ENCODE measurements at regions not wholly inside any gene's neighbourhood (a gene's known extent, or its start where the extent isn't known, plus 50 kb on each side); places are given as distances from the start of the nearest gene placed in this dataset.
"Not testable (repeated sequence)": the region's sequence is repeated elsewhere in the genome, so short reads cannot be mapped to it uniquely, and the experiment has no call there.

GRCh38 chr2:199055336-199055735 is 402.4 kb downstream of the SATB2 start:
- Histone ChIP-seq H3K4me3 (ENCODE audit: low read depth in 1 of 5, low read length in 5 of 5) (no peak overlapping the region), H3K9me3 (ENCODE audit: control insufficient read depth in 5 of 5, low read length in 5 of 5) (peaks cover 0 to 3% (median 0%) of the 10 kb centered on the region in 5 donors), H3K9ac (ENCODE audit: low read length in 5 of 5) (no peak overlapping the region), H3K36me3 (ENCODE audit: control insufficient read depth in 5 of 5, insufficient read depth in 5 of 5, low read length in 5 of 5) (no peaks in the 10 kb centered on the region), H3K27ac (ENCODE audit: low read depth, low read length) (no peak overlapping the region), H3K4me1 (ENCODE audit: control insufficient read depth in 5 of 5, insufficient read depth in 5 of 5, low read length in 5 of 5) (no peaks in the 10 kb centered on the region), H3K27me3 (ENCODE audit: control insufficient read depth in 5 of 5, insufficient read depth in 4 of 5, low read length in 5 of 5) (no peaks in the 10 kb centered on the region)

- Histone ChIP-seq H3K36me3 (ENCODE audit: control insufficient read depth in 5 of 5, insufficient read depth in 5 of 5, low read length in 5 of 5) (no peaks in the 10 kb centered on the region), H3K4me3 (ENCODE audit: low read depth in 1 of 5, low read length in 5 of 5) (no peak overlapping the region), H3K9ac (ENCODE audit: low read length in 5 of 5) (no peak overlapping the region), H3K27ac (ENCODE audit: low read depth, low read length) (no peak overlapping the region), H3K4me1 (ENCODE audit: control insufficient read depth in 5 of 5, insufficient read depth in 5 of 5, low read length in 5 of 5) (no peaks in the 10 kb centered on the region), H3K27me3 (ENCODE audit: control insufficient read depth in 5 of 5, insufficient read depth in 4 of 5, low read length in 5 of 5) (no peaks in the 10 kb centered on the region), H3K9me3 (ENCODE audit: control insufficient read depth in 5 of 5, low read length in 5 of 5) (no peaks in the 10 kb centered on the region)
Measured at GRCh38 chr2:199042660-199043379, 414.9 kb downstream of the SATB2 start.

DNA sequence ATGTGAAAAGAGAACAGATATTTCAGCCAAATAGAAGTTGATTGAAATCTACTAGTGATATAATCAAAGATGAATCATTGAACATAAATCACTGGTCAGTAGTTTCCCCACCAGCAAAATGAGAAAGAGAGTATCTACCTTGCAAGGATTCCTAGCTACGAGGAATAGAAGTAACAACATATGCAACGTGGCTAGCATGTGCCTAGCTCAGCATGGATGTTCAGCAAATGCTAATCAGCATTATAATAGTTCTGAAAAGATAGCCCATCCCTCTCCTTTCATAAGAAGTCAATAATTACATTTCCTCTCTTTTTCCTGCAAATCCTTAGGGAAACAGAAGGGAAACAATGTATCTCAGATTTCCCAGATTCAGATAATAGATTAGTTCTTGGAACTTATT is 417.2 kb downstream of the SATB2 start:
- Histone ChIP-seq H3K27me3 (ENCODE audit: control insufficient read depth in 5 of 5, insufficient read depth in 4 of 5, low read length in 5 of 5) (no peaks in the 10 kb centered on the region), H3K9ac (ENCODE audit: low read length in 5 of 5) (no peak overlapping the region), H3K27ac (ENCODE audit: low read depth, low read length) (no peak overlapping the region), H3K36me3 (ENCODE audit: control insufficient read depth in 5 of 5, insufficient read depth in 5 of 5, low read length in 5 of 5) (no peaks in the 10 kb centered on the region), H3K4me3 (ENCODE audit: low read depth in 1 of 5, low read length in 5 of 5) (no peak overlapping the region), H3K9me3 (ENCODE audit: control insufficient read depth in 5 of 5, low read length in 5 of 5) (no peaks in the 10 kb centered on the region), H3K4me1 (ENCODE audit: control insufficient read depth in 5 of 5, insufficient read depth in 5 of 5, low read length in 5 of 5) (no peaks in the 10 kb centered on the region)

GRCh38 chr2:199033761-199034160 is 424.0 kb downstream of the SATB2 start:
- H3K27me3 ChIP-seq (ENCODE audit: control insufficient read depth in 5 of 5, insufficient read depth in 4 of 5, low read length in 5 of 5); H3K9ac ChIP-seq (ENCODE audit: low read length in 5 of 5); H3K36me3 ChIP-seq (ENCODE audit: control insufficient read depth in 5 of 5, insufficient read depth in 5 of 5, low read length in 5 of 5); H3K4me1 ChIP-seq (ENCODE audit: control insufficient read depth in 5 of 5, insufficient read depth in 5 of 5, low read length in 5 of 5); H3K9me3 ChIP-seq (ENCODE audit: control insufficient read depth in 5 of 5, low read length in 5 of 5); H3K4me3 ChIP-seq (ENCODE audit: low read depth in 1 of 5, low read length in 5 of 5); H3K27ac ChIP-seq (ENCODE audit: low read depth, low read length): not testable (repeated sequence)

DNA sequence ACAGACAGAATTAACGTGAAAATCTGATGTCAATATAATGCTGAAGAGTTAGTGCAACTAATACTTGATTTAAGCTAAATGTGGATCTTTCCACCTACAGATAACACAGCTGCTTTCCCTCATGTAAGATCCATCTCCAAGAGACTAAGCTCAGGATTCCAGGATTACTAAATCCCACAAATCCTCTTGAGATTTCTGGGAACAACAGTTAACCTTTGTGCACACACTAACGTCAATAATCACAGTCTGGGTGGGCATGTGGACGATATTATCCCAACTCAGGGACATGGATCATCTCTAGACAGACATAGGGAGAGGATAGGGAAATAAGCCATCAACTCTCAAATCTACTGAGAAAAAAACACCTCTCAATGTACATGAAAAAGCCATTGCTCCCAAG is 432.6 kb downstream of the SATB2 start:
- Histone ChIP-seq H3K4me3 (ENCODE audit: low read depth in 1 of 5, low read length in 5 of 5) (no peak overlapping the region), H3K27me3 (ENCODE audit: control insufficient read depth in 5 of 5, insufficient read depth in 4 of 5, low read length in 5 of 5) (no peaks in the 10 kb centered on the region), H3K4me1 (ENCODE audit: control insufficient read depth in 5 of 5, insufficient read depth in 5 of 5, low read length in 5 of 5) (no peaks in the 10 kb centered on the region), H3K36me3 (ENCODE audit: control insufficient read depth in 5 of 5, insufficient read depth in 5 of 5, low read length in 5 of 5) (no peaks in the 10 kb centered on the region), H3K27ac (ENCODE audit: low read depth, low read length) (no peak overlapping the region), H3K9ac (ENCODE audit: low read length in 5 of 5) (no peak overlapping the region), H3K9me3 (ENCODE audit: control insufficient read depth in 5 of 5, low read length in 5 of 5) (peaks cover 0 to 3% (median 0%) of the 10 kb centered on the region in 5 donors)

GRCh38 chr2:199024224-199024623 is 433.5 kb downstream of the SATB2 start:
- Histone ChIP-seq H3K9me3 (ENCODE audit: control insufficient read depth in 5 of 5, low read length in 5 of 5) (peaks cover 0 to 3% (median 0%) of the 10 kb centered on the region in 5 donors), H3K4me3 (ENCODE audit: low read depth in 1 of 5, low read length in 5 of 5) (no peak overlapping the region), H3K36me3 (ENCODE audit: control insufficient read depth in 5 of 5, insufficient read depth in 5 of 5, low read length in 5 of 5) (no peaks in the 10 kb centered on the region), H3K4me1 (ENCODE audit: control insufficient read depth in 5 of 5, insufficient read depth in 5 of 5, low read length in 5 of 5) (no peaks in the 10 kb centered on the region), H3K27ac (ENCODE audit: low read depth, low read length) (no peak overlapping the region), H3K27me3 (ENCODE audit: control insufficient read depth in 5 of 5, insufficient read depth in 4 of 5, low read length in 5 of 5) (no peaks in the 10 kb centered on the region), H3K9ac (ENCODE audit: low read length in 5 of 5) (no peak overlapping the region)

- H3K4me3 ChIP-seq (ENCODE audit: low read depth in 1 of 5, low read length in 5 of 5): no peak overlapping the region
- no peaks in the 10 kb centered on the region for H3K9me3 ChIP-seq (ENCODE audit: control insufficient read depth in 5 of 5, low read length in 5 of 5)
- no peak overlapping the region for H3K27ac ChIP-seq (ENCODE audit: low read depth, low read length)
- H3K27me3 ChIP-seq (ENCODE audit: control insufficient read depth in 5 of 5, insufficient read depth in 4 of 5, low read length in 5 of 5): no peaks in the 10 kb centered on the region
- no peaks in the 10 kb centered on the region for H3K36me3 ChIP-seq (ENCODE audit: control insufficient read depth in 5 of 5, insufficient read depth in 5 of 5, low read length in 5 of 5)
- H3K9ac ChIP-seq (ENCODE audit: low read length in 5 of 5): no peak overlapping the region
- no peaks in the 10 kb centered on the region for H3K4me1 ChIP-seq (ENCODE audit: control insufficient read depth in 5 of 5, insufficient read depth in 5 of 5, low read length in 5 of 5)
Measured at GRCh38 chr2:199019898-199020507, 437.7 kb downstream of the SATB2 start.

GRCh38 chr2:199018826-199019225 is 438.9 kb downstream of the SATB2 start:
- H3K4me3 ChIP-seq (ENCODE audit: low read depth in 1 of 5, low read length in 5 of 5): no peak overlapping the region
- no peaks in the 10 kb centered on the region for H3K4me1 ChIP-seq (ENCODE audit: control insufficient read depth in 5 of 5, insufficient read depth in 5 of 5, low read length in 5 of 5)
- H3K27ac ChIP-seq (ENCODE audit: low read depth, low read length): no peak overlapping the region
- no peaks in the 10 kb centered on the region for H3K27me3 ChIP-seq (ENCODE audit: control insufficient read depth in 5 of 5, insufficient read depth in 4 of 5, low read length in 5 of 5)
- H3K9ac ChIP-seq (ENCODE audit: low read length in 5 of 5): no peak overlapping the region
- no peaks in the 10 kb centered on the region for H3K9me3 ChIP-seq (ENCODE audit: control insufficient read depth in 5 of 5, low read length in 5 of 5)
- no peaks in the 10 kb centered on the region for H3K36me3 ChIP-seq (ENCODE audit: control insufficient read depth in 5 of 5, insufficient read depth in 5 of 5, low read length in 5 of 5)

GRCh38 chr2:199015072-199015471 is 442.7 kb downstream of the SATB2 start:
- no peak overlapping the region for H3K27ac ChIP-seq (ENCODE audit: low read depth, low read length)
- no peaks in the 10 kb centered on the region for H3K27me3 ChIP-seq (ENCODE audit: control insufficient read depth in 5 of 5, insufficient read depth in 4 of 5, low read length in 5 of 5)
- no peaks in the 10 kb centered on the region for H3K36me3 ChIP-seq (ENCODE audit: control insufficient read depth in 5 of 5, insufficient read depth in 5 of 5, low read length in 5 of 5)
- H3K9ac ChIP-seq (ENCODE audit: low read length in 5 of 5): no peak overlapping the region
- peaks cover 5 to 13% (median 10%) of the 10 kb centered on the region in 5 donors for H3K9me3 ChIP-seq (ENCODE audit: control insufficient read depth in 5 of 5, low read length in 5 of 5)
- H3K4me3 ChIP-seq (ENCODE audit: low read depth in 1 of 5, low read length in 5 of 5): no peak overlapping the region
- H3K4me1 ChIP-seq (ENCODE audit: control insufficient read depth in 5 of 5, insufficient read depth in 5 of 5, low read length in 5 of 5): no peaks in the 10 kb centered on the region

DNA sequence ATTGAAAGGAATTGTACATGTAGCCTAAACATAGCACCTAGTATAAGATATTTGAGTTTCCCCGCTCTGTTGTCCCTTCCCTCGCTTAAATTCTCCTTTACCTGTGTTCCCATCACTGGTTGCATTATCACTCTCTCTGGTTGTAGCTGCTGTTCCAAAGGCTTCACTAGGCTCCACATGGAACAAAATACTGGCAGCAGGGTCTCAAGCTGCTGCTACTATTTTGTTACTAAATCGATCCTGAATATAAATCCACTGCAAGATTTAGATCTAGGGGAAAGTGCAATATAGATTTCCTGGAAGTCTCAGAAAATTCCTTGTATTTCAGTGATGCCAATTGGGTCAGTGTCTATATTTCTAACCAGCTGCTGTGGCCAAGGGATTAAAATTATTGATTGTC is 443.5 kb downstream of the SATB2 start:
- Histone ChIP-seq H3K27ac (ENCODE audit: low read depth, low read length) (no peak overlapping the region), H3K9ac (ENCODE audit: low read length in 5 of 5) (no peak overlapping the region), H3K36me3 (ENCODE audit: control insufficient read depth in 5 of 5, insufficient read depth in 5 of 5, low read length in 5 of 5) (no peaks in the 10 kb centered on the region), H3K4me1 (ENCODE audit: control insufficient read depth in 5 of 5, insufficient read depth in 5 of 5, low read length in 5 of 5) (no peaks in the 10 kb centered on the region), H3K4me3 (ENCODE audit: low read depth in 1 of 5, low read length in 5 of 5) (no peak overlapping the region), H3K27me3 (ENCODE audit: control insufficient read depth in 5 of 5, insufficient read depth in 4 of 5, low read length in 5 of 5) (no peaks in the 10 kb centered on the region), H3K9me3 (ENCODE audit: control insufficient read depth in 5 of 5, low read length in 5 of 5) (peaks cover 5 to 14% (median 10%) of the 10 kb centered on the region in 5 donors)
